ENCODE measurements at regions not wholly inside any gene's neighbourhood (a gene's known extent, or its start where the extent isn't known, plus 50 kb on each side); places are given as distances from the start of the nearest gene placed in this dataset.

GRCh38 chrX:10971759-10972158 is 139.4 kb upstream of the HCCS start:
- H3K9me3 ChIP-seq (replicated peaks; ENCODE audit: control insufficient read depth, insufficient read depth, low read length): no peaks in the 10 kb centered on the region
- TF ChIP-seq GATA2 (IDR thresholded peaks at IDR 0.05; ENCODE audit: insufficient read depth, insufficient read length, low read depth, low read length): no peak
- no peak for TF ChIP-seq JUN (IDR thresholded peaks at IDR 0.05; ENCODE audit: borderline replicate concordance, insufficient read depth, insufficient read length, low read depth)
- no peak for TF ChIP-seq MYC (IDR thresholded peaks at IDR 0.05; ENCODE audit: low read depth, low read length)
- no peak for TF ChIP-seq POLR2AphosphoS5 (IDR thresholded peaks at IDR 0.05; ENCODE audit: insufficient read depth, low read depth, low read length)
- TF ChIP-seq POLR2A (IDR thresholded peaks at IDR 0.05; ENCODE audit: low read depth, low read length): no peak
- no peak for TF ChIP-seq EZH2 (IDR thresholded peaks at IDR 0.05; ENCODE audit: borderline replicate concordance, low read depth, low read length, severe bottlenecking)
- TF ChIP-seq, protein P1, sequence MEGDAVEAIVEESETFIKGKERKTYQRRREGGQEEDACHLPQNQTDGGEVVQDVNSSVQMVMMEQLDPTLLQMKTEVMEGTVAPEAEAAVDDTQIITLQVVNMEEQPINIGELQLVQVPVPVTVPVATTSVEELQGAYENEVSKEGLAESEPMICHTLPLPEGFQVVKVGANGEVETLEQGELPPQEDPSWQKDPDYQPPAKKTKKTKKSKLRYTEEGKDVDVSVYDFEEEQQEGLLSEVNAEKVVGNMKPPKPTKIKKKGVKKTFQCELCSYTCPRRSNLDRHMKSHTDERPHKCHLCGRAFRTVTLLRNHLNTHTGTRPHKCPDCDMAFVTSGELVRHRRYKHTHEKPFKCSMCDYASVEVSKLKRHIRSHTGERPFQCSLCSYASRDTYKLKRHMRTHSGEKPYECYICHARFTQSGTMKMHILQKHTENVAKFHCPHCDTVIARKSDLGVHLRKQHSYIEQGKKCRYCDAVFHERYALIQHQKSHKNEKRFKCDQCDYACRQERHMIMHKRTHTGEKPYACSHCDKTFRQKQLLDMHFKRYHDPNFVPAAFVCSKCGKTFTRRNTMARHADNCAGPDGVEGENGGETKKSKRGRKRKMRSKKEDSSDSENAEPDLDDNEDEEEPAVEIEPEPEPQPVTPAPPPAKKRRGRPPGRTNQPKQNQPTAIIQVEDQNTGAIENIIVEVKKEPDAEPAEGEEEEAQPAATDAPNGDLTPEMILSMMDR (IDR thresholded peaks at IDR 0.05; ENCODE audit: extremely low read depth in 1 of 2, insufficient read depth in 1 of 2, low read depth in 1 of 2, low read length in 2 of 2): no peak
- TF ChIP-seq, protein P2, sequence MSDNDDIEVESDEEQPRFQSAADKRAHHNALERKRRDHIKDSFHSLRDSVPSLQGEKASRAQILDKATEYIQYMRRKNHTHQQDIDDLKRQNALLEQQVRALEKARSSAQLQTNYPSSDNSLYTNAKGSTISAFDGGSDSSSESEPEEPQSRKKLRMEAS (IDR thresholded peaks at IDR 0.05; ENCODE audit: insufficient read depth, insufficient read length): no peak
- TF ChIP-seq FOS (IDR thresholded peaks at IDR 0.05; ENCODE audit: borderline replicate concordance, insufficient read depth, low read length): no peak
- H3K79me2 ChIP-seq (ENCODE audit: control insufficient read depth, insufficient read depth, low read length): no peaks in the 10 kb centered on the region
- no peaks in the 10 kb centered on the region for H4K20me1 ChIP-seq (replicated peaks; ENCODE audit: control insufficient read depth, extremely low read depth, insufficient read depth, low read length)
- H3K27ac ChIP-seq (ENCODE audit: insufficient read depth, low read depth, low read length): no peak overlapping the region
- dilution Hi-C loops (cut with MboI; ENCODE audit: extremely low pct_ligation_motif_present, low sequenced_read_pairs): no loop called here
- H3K36me3 ChIP-seq (ENCODE audit: control insufficient read depth in 2 of 2, extremely low read depth in 1 of 2, insufficient read depth in 2 of 2, low read length in 2 of 2): no peaks in the 10 kb centered on the region
- H3K9ac ChIP-seq (replicated peaks; ENCODE audit: extremely low read depth, insufficient read depth, low read length): no peak overlapping the region
- intact Hi-C loops (cut with micrococcal nuclease): no loop called here
- FAIRE-seq (no peak), DNase-seq (ENCODE audit: low read depth, low spot score) (no peak)
- BruUV-seq (replicated peaks): no TSS peak
- no peaks in the 10 kb centered on the region for H3K27me3 ChIP-seq (ENCODE audit: control insufficient read depth in 2 of 2, insufficient read depth in 2 of 2, low read length in 2 of 2)
- H3K4me3 ChIP-seq (replicated peaks in 1 of 3; ENCODE audit: insufficient read depth in 1 of 3, low read depth in 1 of 3, low read length in 3 of 3): no peak overlapping the region
- POLR2A ChIA-PET: no interaction called here
- no peak overlapping the region for H3K4me2 ChIP-seq (ENCODE audit: insufficient read depth, low read length)
- H2AFZ ChIP-seq (ENCODE audit: low read depth, low read length): no peak overlapping the region
- CTCF ChIA-PET: no interaction called here
- no peaks in the 10 kb centered on the region for H3K9me1 ChIP-seq (replicated peaks; ENCODE audit: control insufficient read depth, extremely low read depth, insufficient read depth, low read length)
- H3K4me1 ChIP-seq (ENCODE audit: control insufficient read depth, extremely low read depth, insufficient read depth, low read length): no peaks in the 10 kb centered on the region

Measured in endothelial cell of umbilical vein (primary cell).